HG03432 (cell line): ENCODE measurements at regions not wholly inside any gene's neighbourhood (a gene's known extent, or its start where the extent isn't known, plus 50 kb on each side); places are given as distances from the start of the nearest gene placed in this dataset.
"Not testable (repeated sequence)": the region's sequence is repeated elsewhere in the genome, so short reads cannot be mapped to it uniquely, and the experiment has no call there.

ENCODE experiments used
- ATAC-seq: cut with Tn5 transposase; IDR thresholded peaks from one replicate; pipeline ENCODE4 v1.9.1; 2021; ENCODE audit warnings: mild to moderate bottlenecking, moderate library complexity; ENCODE audit not compliant: unreplicated experiment

- ATAC-seq, result no peak
Observed at GRCh38 chr2:7140306-7140705, 223.1 kb downstream of the RNF144A start.

- ATAC-seq, result no peak
Observed at GRCh38 chr2:7145707-7146106, 228.5 kb downstream of the RNF144A start.

DNA sequence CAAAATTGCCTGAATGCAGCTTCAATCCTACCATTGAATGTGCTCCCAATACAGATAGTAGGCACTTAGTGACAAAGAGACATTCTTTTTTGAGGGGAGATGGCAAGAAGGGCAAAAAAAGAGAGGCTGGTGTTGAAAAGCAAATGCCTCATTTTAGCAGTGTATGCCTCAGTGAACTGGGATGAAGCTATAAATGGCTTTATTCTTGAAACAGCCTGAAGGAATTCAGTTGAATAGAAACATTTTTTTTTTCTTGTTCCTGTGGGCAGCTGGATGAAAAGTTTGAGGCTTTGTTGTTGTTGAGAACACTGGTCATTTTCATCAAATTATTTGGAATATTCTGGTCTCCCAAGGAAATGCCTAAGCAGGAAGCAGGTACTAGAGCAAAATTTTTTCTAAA is 228.9 kb downstream of the RNF144A start:
- ATAC-seq, result no peak

- no peak for ATAC-seq
Observed at GRCh38 chr2:7154656-7155055, 237.4 kb downstream of the RNF144A start.

GRCh38 chr2:7161501-7161900 is 244.3 kb downstream of the RNF144A start:
- ATAC-seq, result no peak

DNA sequence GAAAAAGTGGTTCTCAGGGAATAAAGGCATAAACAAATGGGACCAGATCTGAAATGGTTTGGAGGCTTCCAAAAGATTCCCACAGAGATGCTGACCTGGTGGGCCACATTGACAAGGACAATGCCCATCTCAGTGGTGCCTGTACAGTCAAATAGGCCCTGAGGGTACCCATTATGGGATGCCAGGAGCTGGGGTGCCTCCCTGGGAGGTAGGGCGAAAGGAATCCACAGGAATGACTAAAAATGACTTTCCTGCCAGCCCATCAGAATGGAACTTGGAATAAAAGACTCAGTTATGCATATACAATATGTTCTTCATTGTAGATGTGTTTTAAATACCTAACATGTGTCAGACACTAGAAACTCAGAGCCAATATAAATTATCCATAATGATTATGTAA is 248.5 kb downstream of the RNF144A start:
- no peak for ATAC-seq

DNA sequence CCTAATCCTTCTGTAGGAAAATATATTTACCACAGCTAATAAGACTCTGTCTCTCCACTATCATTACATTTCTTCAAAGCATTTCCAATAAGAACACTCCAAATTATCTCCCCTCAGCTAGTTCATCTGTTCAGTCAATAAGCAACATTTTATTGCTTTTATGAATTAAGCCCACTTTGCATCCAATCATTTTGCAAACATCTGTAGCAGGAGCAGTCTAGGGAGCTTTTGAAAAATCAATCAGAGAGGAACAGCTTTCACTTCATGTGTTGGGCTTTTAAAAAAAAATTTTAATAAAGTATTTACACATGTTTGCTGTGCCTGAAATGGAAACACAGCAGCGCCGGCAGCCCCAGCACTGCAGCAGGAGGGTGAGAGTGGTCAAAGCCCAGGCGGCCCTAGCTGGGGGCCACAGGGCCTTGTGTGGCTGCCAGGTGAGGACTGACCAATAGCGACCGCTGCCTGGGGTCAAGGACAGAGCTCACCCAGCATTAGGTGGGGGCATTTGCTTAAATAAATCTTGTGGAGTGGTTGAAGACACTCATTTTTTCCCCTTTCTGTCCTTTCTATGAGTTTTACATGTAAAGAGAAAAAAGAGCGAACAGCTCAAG is 250.7 kb downstream of the RNF144A start:
- ATAC-seq, result no peak

DNA sequence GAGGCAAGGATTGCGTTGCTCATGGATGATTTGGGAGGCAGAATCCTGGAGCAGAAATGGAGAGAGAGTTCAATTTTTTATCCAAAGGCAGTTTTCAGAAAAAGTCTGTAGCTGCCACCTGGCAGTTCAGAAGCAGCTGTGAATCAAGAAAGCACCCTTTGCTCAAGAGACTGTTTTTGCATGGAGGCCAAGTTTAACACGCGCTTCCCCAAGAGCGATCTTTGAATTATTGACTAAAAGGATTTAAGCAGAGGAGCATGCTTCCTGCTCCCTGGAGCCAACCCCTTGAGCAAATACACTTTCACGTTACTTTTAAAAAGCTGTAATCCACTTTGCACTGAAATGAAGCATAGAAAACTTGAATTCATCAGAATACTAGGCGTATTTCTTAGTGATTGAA is 252.4 kb downstream of the RNF144A start:
- no peak for ATAC-seq

GRCh38 chr2:7178996-7179395 is 261.8 kb downstream of the RNF144A start:
- not testable (repeated sequence) for ATAC-seq

DNA sequence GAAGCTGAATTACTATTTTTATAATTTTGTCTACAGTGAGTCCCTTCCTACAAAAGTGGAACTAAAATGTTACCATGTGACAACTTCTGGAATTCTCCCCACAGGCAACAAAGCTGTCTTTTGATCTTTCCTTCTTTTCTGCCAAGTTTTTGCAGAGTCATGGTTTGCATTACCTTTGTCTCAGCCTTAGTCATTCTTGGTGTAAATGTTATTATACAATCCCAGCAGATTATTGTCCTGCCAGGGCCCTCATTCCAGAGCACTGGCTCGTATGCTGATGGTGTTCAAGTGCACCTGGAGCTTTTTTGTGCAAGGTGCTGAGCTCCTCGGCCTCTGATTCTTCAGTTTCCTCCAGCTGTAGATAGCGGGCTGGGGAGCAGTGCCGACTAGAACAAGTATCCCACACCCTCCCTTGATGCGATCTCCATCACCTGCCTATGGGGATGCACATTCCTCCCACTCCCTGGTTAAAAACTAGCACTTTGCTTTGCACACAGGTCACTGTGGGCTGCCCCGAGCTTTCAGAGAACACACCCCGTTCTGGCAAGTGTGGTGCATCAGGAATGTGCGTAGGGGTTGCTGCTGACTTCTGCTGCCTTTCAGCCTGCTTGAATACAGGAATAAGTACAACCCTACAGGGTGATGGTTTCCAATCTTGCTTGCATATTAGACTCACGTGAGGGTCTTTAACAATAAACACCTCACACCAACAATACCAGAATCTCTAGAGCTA is 263.6 kb downstream of the RNF144A start:
- ATAC-seq, result no peak

GRCh38 chr2:7182525-7182924 is 265.3 kb downstream of the RNF144A start:
- ATAC-seq, result no peak

- ATAC-seq, result no peak
Observed at GRCh38 chr2:7189106-7189505, 271.9 kb downstream of the RNF144A start.

- ATAC-seq, result no peak
Observed at GRCh38 chr2:7190587-7191324, 273.5 kb downstream of the RNF144A start.

- ATAC-seq, result no peak
Observed at GRCh38 chr2:7191932-7192331, 274.7 kb downstream of the RNF144A start.

DNA sequence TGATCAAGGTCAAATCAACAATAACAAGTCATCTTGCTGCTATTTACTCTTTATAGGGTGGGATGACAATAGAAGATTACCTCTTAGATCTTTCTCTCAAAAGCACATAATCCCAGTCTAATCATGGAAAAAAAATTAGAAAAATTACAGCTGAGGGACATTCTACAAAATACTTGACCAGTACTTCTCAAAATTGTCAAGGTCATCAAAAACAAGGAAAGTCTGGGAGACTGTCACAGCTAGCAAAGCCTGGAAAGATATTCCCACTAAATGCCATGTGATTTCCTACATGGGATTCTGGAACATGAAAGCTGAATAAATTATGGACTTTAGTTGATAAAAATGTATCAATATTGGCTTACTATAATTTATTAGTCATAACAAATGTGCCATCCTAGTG is 276.2 kb downstream of the RNF144A start:
- ATAC-seq, result no peak

DNA sequence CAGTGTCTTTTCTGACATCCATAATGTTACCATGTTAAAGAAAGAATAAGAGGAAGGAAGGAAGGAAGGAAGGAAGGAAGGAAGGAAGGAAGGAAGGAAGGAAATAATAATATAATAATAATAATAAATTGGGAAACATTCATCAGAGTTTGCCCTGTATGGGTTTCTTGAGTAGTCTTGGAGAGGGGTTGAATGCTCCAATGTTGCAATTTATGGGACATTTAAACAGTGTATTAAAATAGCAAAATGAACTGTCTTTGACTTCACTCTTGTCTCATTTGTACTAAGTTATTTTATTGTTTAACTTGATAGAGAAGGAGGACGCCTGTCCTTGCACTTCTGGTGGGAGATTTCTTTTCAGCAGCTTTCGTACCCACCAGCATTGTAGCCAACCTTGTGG is 277.7 kb downstream of the RNF144A start:
- no peak for ATAC-seq

DNA sequence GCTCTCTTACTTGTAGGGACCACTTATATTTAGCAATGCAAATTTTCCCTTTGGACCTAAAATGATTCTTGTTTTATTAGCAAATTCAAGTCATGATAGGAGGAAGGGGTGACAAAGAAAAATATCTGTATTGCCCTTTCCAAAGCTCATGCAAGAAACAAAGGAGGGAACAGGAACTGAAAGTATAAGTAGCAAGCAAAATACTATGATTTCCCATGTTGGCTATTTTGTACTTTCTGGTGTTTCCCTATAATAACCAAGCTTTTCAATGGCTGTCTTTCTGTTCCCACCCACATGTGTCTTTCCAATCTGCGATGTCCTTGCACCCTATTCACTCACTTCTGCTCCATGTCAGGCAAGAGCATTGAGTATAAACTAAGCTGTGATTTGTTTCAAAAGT is 279.7 kb downstream of the RNF144A start:
- ATAC-seq, result no peak

GRCh38 chr2:7201851-7202250 is 284.6 kb downstream of the RNF144A start:
- no peak for ATAC-seq

DNA sequence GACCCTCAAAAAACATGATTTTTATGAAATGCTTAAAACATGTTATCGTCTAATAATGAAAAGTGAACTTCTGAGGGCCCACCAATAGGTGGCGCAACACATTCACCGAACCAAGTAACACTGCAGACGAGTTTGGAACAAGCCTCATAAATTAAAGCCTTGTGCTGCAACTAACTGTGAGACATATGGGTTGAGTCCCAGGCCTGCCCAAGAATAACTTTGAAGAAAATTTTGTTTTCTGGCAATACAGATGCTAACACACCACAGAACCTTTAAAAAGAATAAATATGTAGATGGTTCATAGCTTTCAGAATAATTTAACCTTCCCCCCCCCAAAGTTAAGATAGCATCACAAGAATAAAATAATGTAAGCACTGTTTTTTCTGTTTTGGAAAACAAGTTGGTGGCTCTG is 285.9 kb downstream of the RNF144A start:
- ATAC-seq, result peak; percentile 52

- ATAC-seq, result no peak
Observed at GRCh38 chr2:7205151-7205830, 288.1 kb downstream of the RNF144A start.

GRCh38 chr2:7206111-7206810 is 289.0 kb downstream of the RNF144A start:
- ATAC-seq, result no peak
